Mammary epithelial cell (primary cell): ENCODE measurements at regions not wholly inside any gene's neighbourhood (a gene's known extent, or its start where the extent isn't known, plus 50 kb on each side); places are given as distances from the start of the nearest gene placed in this dataset.

ENCODE experiments used
- EZH2 ChIP-seq: IDR thresholded peaks from 2 replicates; pipeline ENCODE4 v1.6.1; 2012; ENCODE audit warnings: low read length, inconsistent platforms, borderline replicate concordance
- TF ChIP-seq, protein P1 (sequence below), 2 donors: IDR thresholded peaks in 1 of 2; conservative IDR thresholded peaks in 1 of 2; 2 replicates each; pipeline ENCODE4 v1.5.1; 2011 to 2012; ENCODE audit warnings: inconsistent platforms in 2 of 2, low read length in 2 of 2, mild to moderate bottlenecking in 2 of 2, control low read depth in 1 of 2, low read depth in 1 of 2; ENCODE audit not compliant: insufficient read depth in 1 of 2; ENCODE audit errors: extremely low read depth in 1 of 2

GRCh38 chr5:114101153-114101552 lies 260.7 kb upstream of the KCNN2 start:
- TF ChIP-seq, protein P1, sequence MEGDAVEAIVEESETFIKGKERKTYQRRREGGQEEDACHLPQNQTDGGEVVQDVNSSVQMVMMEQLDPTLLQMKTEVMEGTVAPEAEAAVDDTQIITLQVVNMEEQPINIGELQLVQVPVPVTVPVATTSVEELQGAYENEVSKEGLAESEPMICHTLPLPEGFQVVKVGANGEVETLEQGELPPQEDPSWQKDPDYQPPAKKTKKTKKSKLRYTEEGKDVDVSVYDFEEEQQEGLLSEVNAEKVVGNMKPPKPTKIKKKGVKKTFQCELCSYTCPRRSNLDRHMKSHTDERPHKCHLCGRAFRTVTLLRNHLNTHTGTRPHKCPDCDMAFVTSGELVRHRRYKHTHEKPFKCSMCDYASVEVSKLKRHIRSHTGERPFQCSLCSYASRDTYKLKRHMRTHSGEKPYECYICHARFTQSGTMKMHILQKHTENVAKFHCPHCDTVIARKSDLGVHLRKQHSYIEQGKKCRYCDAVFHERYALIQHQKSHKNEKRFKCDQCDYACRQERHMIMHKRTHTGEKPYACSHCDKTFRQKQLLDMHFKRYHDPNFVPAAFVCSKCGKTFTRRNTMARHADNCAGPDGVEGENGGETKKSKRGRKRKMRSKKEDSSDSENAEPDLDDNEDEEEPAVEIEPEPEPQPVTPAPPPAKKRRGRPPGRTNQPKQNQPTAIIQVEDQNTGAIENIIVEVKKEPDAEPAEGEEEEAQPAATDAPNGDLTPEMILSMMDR (conservative IDR thresholded peaks at IDR 0.05 in 1 of 2, IDR thresholded peaks at IDR 0.05 in 1 of 2; ENCODE audit: extremely low read depth in 1 of 2, insufficient read depth in 1 of 2, low read depth in 1 of 2, low read length in 2 of 2), result peak; percentile 75 to 76
- no peak for TF ChIP-seq EZH2
